DMS153 (cell line): ENCODE measurements at regions not wholly inside any gene's neighbourhood (a gene's known extent, or its start where the extent isn't known, plus 50 kb on each side); places are given as distances from the start of the nearest gene placed in this dataset.
"Not testable (repeated sequence)": the region's sequence is repeated elsewhere in the genome, so short reads cannot be mapped to it uniquely, and the experiment has no call there.

ENCODE experiments used
- DNase-seq: peaks from one replicate; lab custom pipeline; 2025; lab: John Stamatoyannopoulos, UW

GRCh38 chr3:84679211-84679610, 279.6 kb upstream of the CADM2 start:
- DNase-seq = no peak

GRCh38 chr3:84680700-84681099, 278.1 kb upstream of the CADM2 start:
- no peak for DNase-seq

GRCh38 chr3:84683493-84683892, 275.3 kb upstream of the CADM2 start:
- no peak for DNase-seq

GRCh38 chr3:84685467-84685866, 273.3 kb upstream of the CADM2 start:
- no peak for DNase-seq

- no peak for DNase-seq
Observed at GRCh38 chr3:84692261-84692660, 266.5 kb upstream of the CADM2 start.

- DNase-seq = not testable (repeated sequence)
Observed at GRCh38 chr3:84710288-84710687, 248.5 kb upstream of the CADM2 start.

- no peak for DNase-seq
Observed at GRCh38 chr3:84717894-84718293, 240.9 kb upstream of the CADM2 start.

GRCh38 chr3:84724877-84725276, 233.9 kb upstream of the CADM2 start:
- no peak for DNase-seq

- no peak for DNase-seq
Observed at GRCh38 chr3:84727616-84728015, 231.2 kb upstream of the CADM2 start.

- not testable (repeated sequence) for DNase-seq
Observed at GRCh38 chr3:84734731-84735130, 224.1 kb upstream of the CADM2 start.

- DNase-seq = no peak
Observed at GRCh38 chr3:84738086-84738485, 220.7 kb upstream of the CADM2 start.

- DNase-seq = no peak
Observed at GRCh38 chr3:84742915-84743425, 215.8 kb upstream of the CADM2 start.

GRCh38 chr3:84744130-84744529, 214.7 kb upstream of the CADM2 start:
- DNase-seq = no peak

- no peak for DNase-seq
Observed at GRCh38 chr3:84755860-84756259, 202.9 kb upstream of the CADM2 start.

- no peak for DNase-seq
Observed at GRCh38 chr3:84759361-84759760, 199.4 kb upstream of the CADM2 start.

- no peak for DNase-seq
Observed at GRCh38 chr3:84772841-84773240, 185.9 kb upstream of the CADM2 start.

- DNase-seq = no peak
Observed at GRCh38 chr3:84783281-84783680, 175.5 kb upstream of the CADM2 start.

GRCh38 chr3:84789961-84790360, 168.8 kb upstream of the CADM2 start:
- DNase-seq = no peak

GRCh38 chr3:84806958-84807357, 151.8 kb upstream of the CADM2 start:
- no peak for DNase-seq

GRCh38 chr3:84820126-84820525, 138.7 kb upstream of the CADM2 start:
- no peak for DNase-seq

GRCh38 chr3:84820906-84821305, 137.9 kb upstream of the CADM2 start:
- no peak for DNase-seq

- no peak for DNase-seq
Observed at GRCh38 chr3:84825817-84826216, 133.0 kb upstream of the CADM2 start.

- DNase-seq = no peak
Observed at GRCh38 chr3:84830476-84830875, 128.3 kb upstream of the CADM2 start.

GRCh38 chr3:84835366-84835765, 123.4 kb upstream of the CADM2 start:
- DNase-seq = no peak

GRCh38 chr3:84836961-84837360, 121.8 kb upstream of the CADM2 start:
- DNase-seq = peak; percentile 90
